GM23338 (cell line): ENCODE measurements at regions not wholly inside any gene's neighbourhood (a gene's known extent, or its start where the extent isn't known, plus 50 kb on each side); places are given as distances from the start of the nearest gene placed in this dataset.

ENCODE experiments used
- ATAC-seq: fragments of 200-7000 bp; cut with Tn5 transposase; 3 replicates; pipeline ENCODE4 v1.9.1; 2020
- DNase-seq: peaks from one replicate; pipeline ENCODE4 v3.0.0-alpha.2; 2015; ENCODE audit warnings: low spot score
- H2AFZ ChIP-seq: fragments of 200-600 bp; sonication (generic); 2 replicates; pipeline ENCODE4 v1.8.0; 2016; ENCODE audit warnings: antibody characterized with exemption, mild to moderate bottlenecking, moderate library complexity
- H3F3A ChIP-seq: fragments of 200-600 bp; sonication (generic); replicated peaks from 2 replicates; pipeline ENCODE4 v1.8.0; 2017; ENCODE audit warnings: antibody characterized with exemption, mixed run types, low read depth
- H3K27ac ChIP-seq: fragments of 200-600 bp; sonication (generic); 2 replicates; pipeline ENCODE4 v1.6.1; 2016; ENCODE audit warnings: low read depth
- H3K27me3 ChIP-seq: fragments of 200-600 bp; sonication (generic); 2 replicates; pipeline ENCODE4 v1.8.0; 2016; ENCODE audit warnings: mild to moderate bottlenecking, mixed run types, moderate library complexity; ENCODE audit not compliant: insufficient read depth
- H3K36me3 ChIP-seq: fragments of 200-600 bp; sonication (generic); 2 replicates; pipeline ENCODE4 v1.8.0; 2016; ENCODE audit warnings: mild to moderate bottlenecking; ENCODE audit not compliant: insufficient read depth
- H3K4me1 ChIP-seq: fragments of 200-600 bp; sonication (generic); 2 replicates; pipeline ENCODE4 v1.8.0; 2016; ENCODE audit warnings: mild to moderate bottlenecking, moderate library complexity; ENCODE audit not compliant: insufficient read depth
- H3K4me2 ChIP-seq: fragments of 200-600 bp; sonication (generic); 2 replicates; pipeline ENCODE4 v1.7.1; 2017; ENCODE audit warnings: mixed run types
- H3K4me3 ChIP-seq: fragments of 200-600 bp; sonication (generic); 2 replicates; pipeline ENCODE4 v1.6.1; 2016; ENCODE audit warnings: mixed run types
- H3K79me2 ChIP-seq: fragments of 200-600 bp; sonication (generic); replicated peaks from 2 replicates; pipeline ENCODE4 v1.8.0; 2017; ENCODE audit warnings: mild to moderate bottlenecking; ENCODE audit not compliant: insufficient read depth
- H3K9me2 ChIP-seq: fragments of 200-600 bp; sonication (generic); 2 replicates; pipeline ENCODE4 v1.8.0; 2017; ENCODE audit not compliant: insufficient read depth
- H4K20me1 ChIP-seq: fragments of 200-600 bp; sonication (generic); replicated peaks from 2 replicates; pipeline ENCODE4 v1.8.0; 2017; ENCODE audit warnings: mild to moderate bottlenecking; ENCODE audit not compliant: insufficient read depth
- H3K27ac Mint-ChIP-seq: 2 replicates; pipeline ENCODE4 v1.8.0; 2020; ENCODE audit warnings: inconsistent platforms, mild to moderate bottlenecking, moderate library complexity, mixed read lengths
- H3K27me3 Mint-ChIP-seq: 3 replicates; pipeline ENCODE4 v1.8.0; 2022; ENCODE audit warnings: low read depth, mild to moderate bottlenecking, moderate library complexity, mixed read lengths, inconsistent platforms; ENCODE audit not compliant: insufficient read depth, poor library complexity
- H3K36me3 Mint-ChIP-seq: 3 replicates; pipeline ENCODE4 v1.8.0; 2021; ENCODE audit warnings: low read depth, mild to moderate bottlenecking, inconsistent platforms, moderate library complexity, mixed read lengths
- H3K4me1 Mint-ChIP-seq: 3 replicates; pipeline ENCODE4 v1.8.0; 2020; ENCODE audit warnings: mild to moderate bottlenecking, inconsistent platforms, mixed read lengths
- H3K4me3 Mint-ChIP-seq: 3 replicates; pipeline ENCODE4 v1.8.0; 2021; ENCODE audit warnings: moderate library complexity, mild to moderate bottlenecking, inconsistent platforms, mixed read lengths
- H3K9me3 Mint-ChIP-seq: 3 replicates; pipeline ENCODE4 v1.8.0; 2020; ENCODE audit warnings: moderate library complexity, mild to moderate bottlenecking, inconsistent platforms, mixed read lengths
- CREB1 ChIP-seq: fragments of 250-450 bp; sonication (Bioruptor Pico); IDR thresholded peaks from 2 replicates; pipeline ENCODE4 v1.5.0; 2020; ENCODE audit warnings: low read depth, mild to moderate bottlenecking, moderate library complexity
- CTCF ChIP-seq, 2 experiments: fragments of 200-600 bp in 1 of 2; sonication (generic) in 1 of 2; conservative IDR thresholded peaks; 2 replicates each; pipeline versions ENCODE4 v1.5.1 to v1.6.1; 2016 to 2017; ENCODE audit warnings: antibody characterized with exemption in 2 of 2, low read depth in 2 of 2, mild to moderate bottlenecking in 2 of 2, moderate library complexity in 1 of 2
- ETS1 ChIP-seq: IDR thresholded peaks from 2 replicates; pipeline ENCODE4 v1.6.1; 2016; ENCODE audit warnings: antibody characterized with exemption
- EZH2 ChIP-seq: fragments of 200-600 bp; sonication (generic); IDR thresholded peaks from one replicate; pipeline ENCODE4 v1.8.0; 2017; ENCODE audit warnings: antibody characterized with exemption, mild to moderate bottlenecking, low read depth; ENCODE audit not compliant: unreplicated experiment
- EZH2phosphoT487 ChIP-seq: fragments of 200-600 bp; sonication (generic); IDR thresholded peaks from one replicate; pipeline ENCODE4 v1.8.1; 2018; ENCODE audit warnings: antibody characterized with exemption; ENCODE audit not compliant: unreplicated experiment
- JUNB ChIP-seq: IDR thresholded peaks from one replicate; pipeline ENCODE4 v1.6.1; 2016; ENCODE audit warnings: antibody characterized with exemption; ENCODE audit not compliant: unreplicated experiment
- NANOG ChIP-seq: IDR thresholded peaks from 2 replicates; pipeline ENCODE4 v1.6.1; 2016; ENCODE audit warnings: antibody characterized with exemption, borderline replicate concordance
- POLR2AphosphoS5 ChIP-seq: IDR thresholded peaks from 2 replicates; pipeline ENCODE4 v1.6.1; 2016; ENCODE audit warnings: antibody characterized with exemption, low read depth
- REST ChIP-seq: IDR thresholded peaks from one replicate; pipeline ENCODE4 v1.6.1; 2018; ENCODE audit warnings: antibody characterized with exemption; ENCODE audit not compliant: unreplicated experiment
- STAT1 ChIP-seq: IDR thresholded peaks from one replicate; pipeline ENCODE4 v1.6.1; 2016; ENCODE audit warnings: antibody characterized with exemption; ENCODE audit not compliant: unreplicated experiment
- ZNF114 ChIP-seq: fragments of 250-450 bp; sonication (Bioruptor Pico); IDR thresholded peaks from 2 replicates; pipeline ENCODE4 v1.5.0; 2020; ENCODE audit warnings: mild to moderate bottlenecking, moderate library complexity
- ZNF331 ChIP-seq: fragments of 250-450 bp; sonication (Bioruptor Pico); IDR thresholded peaks from 2 replicates; pipeline ENCODE4 v1.5.0; 2020; ENCODE audit warnings: low read depth, mild to moderate bottlenecking, moderate library complexity
- ZNF462 ChIP-seq: fragments of 250-450 bp; sonication (Bioruptor Pico); IDR thresholded peaks from 2 replicates; pipeline ENCODE4 v1.5.0; 2020; ENCODE audit warnings: mild to moderate bottlenecking, moderate library complexity

GRCh38 chr2:21656330-21657075, 532.7 kb downstream of the TDRD15 start:
- TF ChIP-seq ZNF114 (no peak), EZH2phosphoT487 (no peak), CTCF (conservative IDR thresholded peaks at IDR 0.05; ENCODE audit: low read depth in 2 of 2) (no peak), STAT1 (no peak), ZNF331 (CRISPR knock-in tag) (no peak), EZH2 (no peak), ZNF462 (CRISPR knock-in tag) (no peak), NANOG (no peak), POLR2AphosphoS5 (no peak), REST (no peak), CREB1 (CRISPR knock-in tag) (no peak), JUNB (no peak), ETS1 (no peak)
- no peaks in the 10 kb centered on the region for H3K4me1 ChIP-seq
- H3K79me2 ChIP-seq = no peaks in the 10 kb centered on the region
- ATAC-seq (no peak), DNase-seq (no peak)
- Mint-ChIP-seq H3K36me3 (no peaks in the 10 kb centered on the region), H3K4me3 (no peak overlapping the region), H3K4me1 (peaks cover 17% of the 10 kb centered on the region), H3K27me3 (peaks cover 3% of the 10 kb centered on the region), H3K9me3 (no peaks in the 10 kb centered on the region), H3K27ac (no peak overlapping the region)
- no peak overlapping the region for H2AFZ ChIP-seq
- no peaks in the 10 kb centered on the region for H3K9me2 ChIP-seq
- no peak overlapping the region for H3K4me2 ChIP-seq
- H3F3A ChIP-seq = no peaks in the 10 kb centered on the region
- no peaks in the 10 kb centered on the region for H4K20me1 ChIP-seq
- no peak overlapping the region for H3K4me3 ChIP-seq
- H3K27ac ChIP-seq = no peak overlapping the region
- no peaks in the 10 kb centered on the region for H3K36me3 ChIP-seq
- no peaks in the 10 kb centered on the region for H3K27me3 ChIP-seq
